Endodermal cell (in vitro differentiated cells): ENCODE measurements at regions not wholly inside any gene's neighbourhood (a gene's known extent, or its start where the extent isn't known, plus 50 kb on each side); places are given as distances from the start of the nearest gene placed in this dataset.

Source experiments
- DNase-seq: peaks from one replicate; pipeline ENCODE4 v3.0.0-alpha.2; 2017
- H3K27ac ChIP-seq: 2 replicates; pipeline ENCODE4 v1.5.1; 2013; ENCODE audit warnings: mild to moderate bottlenecking, low read depth, low read length, moderate library complexity
- H3K27me3 ChIP-seq: 2 replicates; pipeline ENCODE4 v1.6.1; 2013; ENCODE audit warnings: mild to moderate bottlenecking, low read length, moderate library complexity; ENCODE audit not compliant: insufficient read depth, control insufficient read depth, poor library complexity, severe bottlenecking
- H3K36me3 ChIP-seq: 2 replicates; pipeline ENCODE4 v1.7.0; 2013; ENCODE audit warnings: mild to moderate bottlenecking, low read length, moderate library complexity; ENCODE audit not compliant: control insufficient read depth, insufficient read depth
- H3K4me1 ChIP-seq: one replicate; pipeline ENCODE4 v1.7.0; 2013; ENCODE audit warnings: low read length; ENCODE audit not compliant: control insufficient read depth, insufficient read depth
- H3K4me3 ChIP-seq: 2 replicates; pipeline ENCODE4 v1.5.1; 2013; ENCODE audit warnings: mild to moderate bottlenecking, low read length, moderate library complexity
- H3K9ac ChIP-seq: 2 replicates; pipeline ENCODE4 v1.6.1; 2013; ENCODE audit warnings: mild to moderate bottlenecking, low read length, moderate library complexity; ENCODE audit not compliant: poor library complexity, severe bottlenecking; ENCODE audit errors: extremely low read depth
- H3K9me3 ChIP-seq: 2 replicates; pipeline ENCODE4 v1.6.1; 2013; ENCODE audit warnings: mild to moderate bottlenecking, low read length, moderate library complexity; ENCODE audit not compliant: control insufficient read depth
- H3K27ac Mint-ChIP-seq: 2 replicates; pipeline ENCODE4 v1.8.0; 2020; ENCODE audit warnings: mixed read lengths
- H3K27me3 Mint-ChIP-seq: 2 replicates; pipeline ENCODE4 v1.8.0; 2021; ENCODE audit warnings: mild to moderate bottlenecking, mixed read lengths; ENCODE audit not compliant: insufficient read depth
- H3K36me3 Mint-ChIP-seq: 2 replicates; pipeline ENCODE4 v1.8.0; 2020; ENCODE audit warnings: low read depth, mixed read lengths
- H3K4me1 Mint-ChIP-seq: 2 replicates; pipeline ENCODE4 v1.8.0; 2020; ENCODE audit warnings: mixed read lengths
- H3K4me3 Mint-ChIP-seq: 2 replicates; pipeline ENCODE4 v1.8.0; 2020; ENCODE audit warnings: mild to moderate bottlenecking, moderate library complexity, mixed read lengths
- H3K9me3 Mint-ChIP-seq: 2 replicates; pipeline ENCODE4 v1.8.0; 2020; ENCODE audit warnings: mild to moderate bottlenecking, mixed read lengths
- CTCF ChIP-seq: fragments of 200-600 bp; sonication (generic); conservative IDR thresholded peaks from 2 replicates; pipeline ENCODE4 v1.5.0; 2021; ENCODE audit warnings: antibody characterized with exemption, mild to moderate bottlenecking
- WGBS, 2 experiments: methylation state at CpG; one replicate each; pipeline versions ENCODE4 v1.1.5 to v1.1.7; 2013; ENCODE audit warnings: missing lambda C conversion rate in 2 of 2, mixed read lengths in 1 of 2; ENCODE audit not compliant: insufficient coverage in 1 of 2, insufficient read length in 1 of 2; 5-methylcytosine and 5-hydroxymethylcytosine counted together

DNA sequence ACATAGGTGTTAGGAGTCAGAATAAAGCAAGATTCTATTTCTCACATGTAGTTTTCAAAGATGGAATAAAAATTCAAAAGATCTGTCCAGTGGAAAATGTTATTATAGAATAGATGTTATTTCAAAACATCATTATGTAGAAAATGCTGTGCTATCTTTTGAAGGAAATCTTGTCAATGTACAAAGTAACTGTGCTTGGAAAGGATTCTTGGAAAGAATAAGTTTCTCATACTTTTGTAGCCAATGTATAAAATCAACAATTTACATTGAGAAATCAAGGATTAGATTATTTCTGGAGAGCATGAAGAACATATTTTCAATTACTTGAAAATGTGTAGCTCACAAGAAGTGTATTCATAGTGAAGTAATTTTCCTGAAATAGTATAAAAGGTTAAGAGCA is 532.5 kb upstream of the MGAT4C start:
- H3K4me3 Mint-ChIP-seq: no peak overlapping the region
- TF ChIP-seq CTCF: no peak
- Histone ChIP-seq H3K27me3 (no peaks in the 10 kb centered on the region), H3K36me3 (no peaks in the 10 kb centered on the region), H3K9ac (no peak overlapping the region), H3K27ac (no peak overlapping the region), H3K9me3 (no peaks in the 10 kb centered on the region), H3K4me1 (no peaks in the 10 kb centered on the region), H3K4me3 (no peak overlapping the region)
- DNase-seq: no peak
- H3K27me3 Mint-ChIP-seq: no peaks in the 10 kb centered on the region
- H3K4me1 Mint-ChIP-seq: peaks cover 8% of the 10 kb centered on the region
- H3K27ac Mint-ChIP-seq: no peak overlapping the region
- H3K36me3 Mint-ChIP-seq: no peaks in the 10 kb centered on the region
- no peaks in the 10 kb centered on the region for H3K9me3 Mint-ChIP-seq

DNA sequence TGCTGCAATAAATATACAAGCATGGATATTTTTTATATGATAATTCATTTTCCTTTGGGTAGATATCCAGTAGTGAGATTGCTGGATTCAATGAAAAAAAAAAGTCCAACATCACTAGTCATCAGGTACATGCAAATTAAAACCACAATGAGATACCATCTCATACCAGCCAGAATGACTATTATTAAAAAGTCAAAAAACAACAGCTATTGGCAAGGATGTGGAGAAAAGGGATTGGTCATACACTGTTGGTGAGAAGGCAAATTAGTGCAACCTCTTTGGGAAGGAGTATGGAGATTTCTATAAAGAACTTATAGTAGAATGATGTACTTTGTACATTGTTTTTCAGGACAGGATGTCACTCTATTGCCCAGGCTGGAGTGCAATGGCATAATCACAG is 531.2 kb upstream of the MGAT4C start:
- Mint-ChIP-seq H3K4me1 (peaks cover 8% of the 10 kb centered on the region), H3K4me3 (no peak overlapping the region), H3K36me3 (no peaks in the 10 kb centered on the region), H3K27ac (no peak overlapping the region), H3K27me3 (no peaks in the 10 kb centered on the region), H3K9me3 (no peaks in the 10 kb centered on the region)
- DNase-seq: no peak
- no peak for TF ChIP-seq CTCF
- no peak overlapping the region for H3K27ac ChIP-seq
- H3K9me3 ChIP-seq: no peaks in the 10 kb centered on the region
- no peak overlapping the region for H3K9ac ChIP-seq
- no peaks in the 10 kb centered on the region for H3K4me1 ChIP-seq
- no peak overlapping the region for H3K4me3 ChIP-seq
- H3K27me3 ChIP-seq: no peaks in the 10 kb centered on the region
- no peaks in the 10 kb centered on the region for H3K36me3 ChIP-seq

GRCh38 chr12:86777325-86777724 is 521.1 kb upstream of the MGAT4C start:
- WGBS, 2 experiments: 84 to 97% methylated on average over 2 of the region's 2 CpGs
- Histone ChIP-seq H3K4me3 (no peak overlapping the region), H3K36me3 (no peaks in the 10 kb centered on the region), H3K4me1 (no peaks in the 10 kb centered on the region), H3K27ac (no peak overlapping the region), H3K9me3 (no peaks in the 10 kb centered on the region), H3K27me3 (no peaks in the 10 kb centered on the region), H3K9ac (no peak overlapping the region)
- no peaks in the 10 kb centered on the region for H3K36me3 Mint-ChIP-seq
- no peaks in the 10 kb centered on the region for H3K4me1 Mint-ChIP-seq
- no peak for DNase-seq
- H3K27me3 Mint-ChIP-seq: no peaks in the 10 kb centered on the region
- no peak for TF ChIP-seq CTCF
- H3K4me3 Mint-ChIP-seq: no peak overlapping the region
- H3K27ac Mint-ChIP-seq: no peak overlapping the region
- peaks cover 2% of the 10 kb centered on the region for H3K9me3 Mint-ChIP-seq
